Activated CD4-positive, alpha-beta memory T cell treated with anti-CD3 and anti-CD28 coated beads, Interleukin-2, amount 10 ng/mL, durations not matched to agents 7 days and 5 days (primary cell): ENCODE measurements at regions not wholly inside any gene's neighbourhood (a gene's known extent, or its start where the extent isn't known, plus 50 kb on each side); places are given as distances from the start of the nearest gene placed in this dataset.

Experiments used
- CTCF ChIA-PET: fragments of 350-600 bp; sonication (Branson Sonifier 250); formaldehyde crosslinking; loops from one replicate; lab custom pipeline; 2021; ENCODE audit warnings: antibody characterized with exemption, inconsistent platforms; lab: Charles Lee
- POLR2A ChIA-PET: fragments of 350-600 bp; sonication (Branson Sonifier 250); formaldehyde crosslinking; loops from one replicate; lab custom pipeline; 2021; ENCODE audit warnings: antibody characterized with exemption; lab: Charles Lee
- DNase-seq: peaks from one replicate; pipeline ENCODE4 v3.0.0-alpha.2; 2020
- H3K27ac Mint-ChIP-seq: one replicate; pipeline ENCODE4 v1.8.0; 2021; ENCODE audit warnings: mild to moderate bottlenecking, mixed read lengths
- H3K27me3 Mint-ChIP-seq: one replicate; pipeline ENCODE4 v1.8.0; 2021; ENCODE audit warnings: mixed read lengths
- H3K36me3 Mint-ChIP-seq: one replicate; pipeline ENCODE4 v1.8.0; 2021; ENCODE audit warnings: low read depth, mixed read lengths
- H3K4me1 Mint-ChIP-seq: one replicate; pipeline ENCODE4 v1.8.0; 2021; ENCODE audit warnings: mixed read lengths
- H3K4me3 Mint-ChIP-seq: one replicate; pipeline ENCODE4 v1.8.0; 2021; ENCODE audit warnings: mild to moderate bottlenecking, mixed read lengths
- H3K9me3 Mint-ChIP-seq: one replicate; pipeline ENCODE4 v1.8.0; 2021; ENCODE audit warnings: mixed read lengths

DNA sequence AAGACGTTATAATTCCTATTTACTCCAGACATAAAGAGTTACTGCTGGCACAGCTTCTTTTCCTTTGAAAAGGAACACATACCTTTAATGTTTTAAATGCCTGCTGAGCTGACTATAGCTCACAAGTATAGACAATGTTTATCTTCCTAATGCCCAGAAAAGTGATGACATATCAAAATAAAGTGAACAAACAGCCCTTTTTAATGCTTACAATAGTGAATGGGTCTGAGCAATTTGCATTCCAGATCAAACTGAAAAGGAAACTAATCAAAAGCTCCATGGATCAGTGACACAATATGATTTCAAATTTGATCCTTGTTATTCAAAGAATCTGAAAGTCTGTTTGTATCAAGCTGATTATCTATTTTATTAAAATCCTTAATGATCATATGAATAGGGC is 233.6 kb upstream of the SEMA3E start:
- Mint-ChIP-seq H3K27ac (no peak overlapping the region), H3K4me1 (no peaks in the 10 kb centered on the region), H3K27me3 (no peaks in the 10 kb centered on the region), H3K9me3 (no peaks in the 10 kb centered on the region), H3K36me3 (no peaks in the 10 kb centered on the region), H3K4me3 (no peak overlapping the region)
- ChIA-PET POLR2A (no interaction called here), CTCF (no interaction called here)
- DNase-seq, result no peak

DNA sequence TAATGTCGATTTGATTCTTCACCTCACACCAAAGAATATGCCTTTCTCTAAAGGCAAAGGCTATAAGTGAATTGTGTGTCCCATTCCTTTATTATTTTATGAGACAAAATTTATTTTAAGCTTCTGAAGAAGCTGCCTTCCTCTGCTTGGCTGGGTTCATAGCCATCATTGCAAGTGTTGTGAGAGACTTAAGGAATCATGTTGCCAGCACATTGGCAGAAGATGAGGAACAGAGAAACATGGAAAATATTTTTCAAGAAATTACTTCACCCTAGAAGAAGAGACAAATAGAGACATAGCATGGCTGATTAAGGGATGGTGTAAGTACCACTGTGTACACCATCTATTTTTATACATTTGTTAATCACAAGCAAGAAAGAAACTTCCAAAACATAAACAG is 230.1 kb upstream of the SEMA3E start:
- no peak overlapping the region for H3K27ac Mint-ChIP-seq
- no peak for DNase-seq
- ChIA-PET CTCF (no interaction called here), POLR2A (no interaction called here)
- H3K4me3 Mint-ChIP-seq, result no peak overlapping the region
- no peaks in the 10 kb centered on the region for H3K36me3 Mint-ChIP-seq
- H3K27me3 Mint-ChIP-seq, result no peaks in the 10 kb centered on the region
- no peaks in the 10 kb centered on the region for H3K4me1 Mint-ChIP-seq
- H3K9me3 Mint-ChIP-seq, result no peaks in the 10 kb centered on the region

DNA sequence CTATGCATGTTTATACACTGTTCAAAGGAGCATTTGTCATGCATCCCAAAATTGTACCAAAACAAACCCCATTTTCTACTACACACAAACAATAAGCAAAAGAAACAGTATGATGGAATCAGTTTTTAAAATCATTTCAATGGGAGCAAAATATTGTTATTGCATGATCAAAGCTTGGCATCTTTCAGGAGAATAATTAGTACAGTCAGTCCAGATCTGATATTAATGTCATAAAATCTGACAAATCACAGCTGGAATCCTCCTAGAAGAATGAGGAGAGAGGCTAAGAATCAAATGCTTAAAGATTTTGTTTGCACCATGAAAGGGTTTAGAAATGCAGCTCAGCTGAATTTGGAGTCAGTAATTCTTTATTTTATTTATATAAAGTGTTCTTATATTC is 229.7 kb upstream of the SEMA3E start:
- CTCF ChIA-PET, result no interaction called here
- POLR2A ChIA-PET, result no interaction called here
- DNase-seq, result no peak
- H3K4me1 Mint-ChIP-seq, result no peaks in the 10 kb centered on the region
- H3K4me3 Mint-ChIP-seq, result no peak overlapping the region
- no peaks in the 10 kb centered on the region for H3K9me3 Mint-ChIP-seq
- no peaks in the 10 kb centered on the region for H3K27me3 Mint-ChIP-seq
- no peak overlapping the region for H3K27ac Mint-ChIP-seq
- H3K36me3 Mint-ChIP-seq, result no peaks in the 10 kb centered on the region

DNA sequence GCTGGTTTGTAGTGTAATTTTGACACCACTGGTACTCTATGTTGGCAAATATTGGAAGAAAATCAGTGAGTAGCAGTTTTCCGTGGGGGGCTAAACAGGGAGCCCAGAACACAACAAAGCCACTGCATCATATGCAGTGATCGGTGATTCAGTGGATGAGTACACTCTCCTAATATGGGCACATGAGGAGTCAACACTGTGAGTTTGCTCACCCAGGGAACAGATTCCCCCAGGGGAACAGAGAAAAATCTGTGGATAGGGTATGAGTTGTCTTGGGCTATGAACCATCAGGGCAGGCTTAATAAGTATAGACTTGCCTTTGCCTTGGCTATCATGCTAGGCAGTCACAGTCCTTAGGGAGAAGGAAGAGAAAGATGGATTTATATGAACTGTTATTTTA is 227.7 kb upstream of the SEMA3E start:
- CTCF ChIA-PET, result no interaction called here
- Mint-ChIP-seq H3K27ac (no peak overlapping the region), H3K9me3 (no peaks in the 10 kb centered on the region), H3K4me1 (no peaks in the 10 kb centered on the region), H3K4me3 (no peak overlapping the region), H3K36me3 (no peaks in the 10 kb centered on the region), H3K27me3 (no peaks in the 10 kb centered on the region)
- DNase-seq, result no peak
- POLR2A ChIA-PET, result no interaction called here

DNA sequence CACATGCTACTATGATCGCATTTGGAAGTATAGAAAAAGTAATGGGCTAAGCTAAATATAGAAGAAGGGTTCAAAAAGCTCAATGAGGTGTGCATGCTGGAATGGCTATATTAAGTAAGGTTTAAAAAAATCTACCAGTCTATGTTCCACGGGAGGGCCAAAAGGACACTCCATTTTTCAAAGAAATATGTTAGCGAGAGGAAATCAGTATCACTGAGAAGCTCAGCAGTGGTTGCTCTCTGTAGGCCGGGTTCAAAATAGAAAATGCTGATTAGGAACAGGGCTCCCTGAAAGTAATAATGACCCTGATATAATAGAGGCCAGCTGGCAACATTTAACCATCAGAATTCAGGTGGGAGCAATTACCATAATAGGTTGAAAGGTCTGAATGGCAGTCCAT is 224.5 kb upstream of the SEMA3E start:
- no peaks in the 10 kb centered on the region for H3K27me3 Mint-ChIP-seq
- POLR2A ChIA-PET, result no interaction called here
- CTCF ChIA-PET, result no interaction called here
- H3K4me3 Mint-ChIP-seq, result no peak overlapping the region
- H3K27ac Mint-ChIP-seq, result no peak overlapping the region
- H3K4me1 Mint-ChIP-seq, result no peaks in the 10 kb centered on the region
- H3K36me3 Mint-ChIP-seq, result no peaks in the 10 kb centered on the region
- DNase-seq, result no peak
- no peaks in the 10 kb centered on the region for H3K9me3 Mint-ChIP-seq

DNA sequence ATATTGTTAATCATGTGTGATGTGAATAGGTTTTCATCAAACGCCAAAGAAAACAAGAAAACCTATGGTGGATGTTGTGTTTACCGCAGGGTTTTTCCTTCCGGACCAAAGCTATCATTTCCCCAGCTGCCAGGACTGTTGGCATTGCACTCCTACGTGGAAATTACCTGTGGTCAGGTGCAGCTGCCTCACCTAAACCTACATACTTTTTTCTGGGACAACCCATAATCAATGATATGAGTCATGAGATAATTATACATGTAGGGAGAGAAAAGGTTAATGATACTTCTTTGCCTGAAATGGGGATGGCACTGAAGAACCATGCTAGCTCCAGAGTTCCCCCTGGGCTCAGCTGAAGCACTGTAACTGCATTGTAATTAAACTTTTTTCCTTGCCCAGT is 223.6 kb upstream of the SEMA3E start:
- H3K27ac Mint-ChIP-seq, result no peak overlapping the region
- no peaks in the 10 kb centered on the region for H3K4me1 Mint-ChIP-seq
- CTCF ChIA-PET, result no interaction called here
- H3K27me3 Mint-ChIP-seq, result no peaks in the 10 kb centered on the region
- H3K36me3 Mint-ChIP-seq, result no peaks in the 10 kb centered on the region
- POLR2A ChIA-PET, result no interaction called here
- no peak overlapping the region for H3K4me3 Mint-ChIP-seq
- DNase-seq, result no peak
- no peaks in the 10 kb centered on the region for H3K9me3 Mint-ChIP-seq

DNA sequence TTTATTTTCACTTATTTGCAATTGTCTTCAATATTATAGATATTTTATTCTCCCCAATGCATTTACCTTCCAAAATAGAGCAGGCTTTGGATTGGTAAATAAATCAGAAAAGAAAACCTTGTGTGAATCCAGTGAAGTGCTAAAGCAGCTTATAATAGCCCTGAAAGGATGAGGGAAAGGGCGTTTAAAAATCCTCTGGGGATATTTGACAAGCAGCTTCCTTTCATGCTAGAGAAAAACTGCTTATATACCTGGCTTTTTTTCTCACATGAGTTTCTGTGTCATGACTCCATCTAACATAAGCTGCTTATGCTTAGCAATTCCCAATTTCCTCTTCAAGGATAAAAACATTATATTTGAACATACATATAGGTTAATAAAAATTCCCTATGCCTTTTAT is 221.6 kb upstream of the SEMA3E start:
- no peaks in the 10 kb centered on the region for H3K27me3 Mint-ChIP-seq

DNA sequence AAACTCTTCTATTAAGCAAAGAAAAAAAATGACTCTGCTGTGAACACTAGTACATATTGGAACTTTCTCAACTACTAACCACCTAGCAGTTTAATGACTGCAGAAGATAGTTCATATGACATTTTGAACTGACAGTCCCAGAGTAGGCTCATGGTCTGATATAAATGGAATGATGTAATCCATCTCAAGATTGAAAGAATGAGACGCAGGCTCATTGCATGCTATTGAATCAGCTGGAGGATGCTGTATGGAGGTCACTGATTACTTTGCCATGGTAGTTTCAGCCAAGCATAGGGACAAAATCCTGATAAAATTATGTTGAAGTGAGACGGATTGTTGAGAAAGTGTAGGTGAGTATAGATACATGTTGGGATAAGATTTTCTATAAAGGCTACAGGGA is 217.6 kb upstream of the SEMA3E start:
- Mint-ChIP-seq H3K4me1 (no peaks in the 10 kb centered on the region), H3K36me3 (no peaks in the 10 kb centered on the region), H3K27me3 (no peaks in the 10 kb centered on the region), H3K4me3 (no peak overlapping the region), H3K27ac (no peak overlapping the region), H3K9me3 (no peaks in the 10 kb centered on the region)
- DNase-seq, result no peak
- ChIA-PET POLR2A (no interaction called here), CTCF (no interaction called here)

More for the DNA sequence above, 221.6 kb upstream of the SEMA3E start:
- no peak for DNase-seq
- POLR2A ChIA-PET, result no interaction called here
- CTCF ChIA-PET, result interaction anchor here (0.6 kb wide), 1 partner anchor 496 kb away, joined by 3 read pairs; no protein-coding TSS in a partner anchor
- Mint-ChIP-seq H3K4me1 (no peaks in the 10 kb centered on the region), H3K27ac (no peak overlapping the region), H3K4me3 (no peak overlapping the region), H3K9me3 (no peaks in the 10 kb centered on the region), H3K36me3 (no peaks in the 10 kb centered on the region)

DNA sequence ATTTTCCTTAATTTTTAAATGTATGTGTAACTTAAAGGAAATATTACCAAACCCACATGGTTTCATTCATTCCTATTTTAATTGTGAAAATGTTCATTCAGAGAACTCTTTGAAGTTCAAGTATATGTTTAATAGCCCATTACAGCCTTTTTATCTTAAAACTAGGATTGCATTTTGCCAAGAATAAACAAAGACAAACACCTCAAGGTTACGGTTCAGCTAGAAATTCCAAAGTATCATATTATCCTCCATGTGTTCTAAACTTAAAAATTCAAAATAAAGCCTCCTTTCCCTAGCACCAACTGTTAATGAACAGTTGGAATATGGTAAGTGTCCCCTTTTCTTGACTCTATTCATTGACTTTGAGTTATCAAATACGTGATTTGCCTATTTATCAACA is 215.6 kb upstream of the SEMA3E start:
- Mint-ChIP-seq H3K4me3 (no peak overlapping the region), H3K9me3 (peaks cover 2% of the 10 kb centered on the region), H3K27me3 (no peaks in the 10 kb centered on the region), H3K36me3 (no peaks in the 10 kb centered on the region), H3K4me1 (no peaks in the 10 kb centered on the region), H3K27ac (no peak overlapping the region)
- no peak for DNase-seq
- ChIA-PET POLR2A (no interaction called here), CTCF (no interaction called here)

DNA sequence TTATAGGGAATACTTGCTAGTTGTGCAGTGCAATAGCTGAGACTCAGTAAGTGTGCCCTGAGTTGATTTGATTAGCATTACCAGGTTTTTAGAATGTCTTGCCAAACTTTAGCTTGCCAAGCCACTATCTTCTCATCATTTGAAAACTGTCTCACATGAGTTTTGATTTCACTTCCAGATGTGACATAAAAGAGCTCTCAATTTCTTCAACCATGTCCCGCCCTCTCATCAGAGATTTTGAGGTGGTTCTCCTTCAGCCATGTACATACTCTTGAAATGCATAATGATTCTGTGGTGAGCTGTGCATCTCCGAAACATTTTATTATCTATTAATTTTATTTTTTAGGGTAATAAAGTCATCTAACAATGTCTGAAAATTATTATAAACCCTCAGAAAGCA is 215.0 kb upstream of the SEMA3E start:
- no peak for DNase-seq
- ChIA-PET CTCF (no interaction called here), POLR2A (no interaction called here)
- Mint-ChIP-seq H3K36me3 (no peaks in the 10 kb centered on the region), H3K4me1 (no peaks in the 10 kb centered on the region), H3K27me3 (no peaks in the 10 kb centered on the region), H3K27ac (no peak overlapping the region), H3K4me3 (no peak overlapping the region), H3K9me3 (peaks cover 2% of the 10 kb centered on the region)

DNA sequence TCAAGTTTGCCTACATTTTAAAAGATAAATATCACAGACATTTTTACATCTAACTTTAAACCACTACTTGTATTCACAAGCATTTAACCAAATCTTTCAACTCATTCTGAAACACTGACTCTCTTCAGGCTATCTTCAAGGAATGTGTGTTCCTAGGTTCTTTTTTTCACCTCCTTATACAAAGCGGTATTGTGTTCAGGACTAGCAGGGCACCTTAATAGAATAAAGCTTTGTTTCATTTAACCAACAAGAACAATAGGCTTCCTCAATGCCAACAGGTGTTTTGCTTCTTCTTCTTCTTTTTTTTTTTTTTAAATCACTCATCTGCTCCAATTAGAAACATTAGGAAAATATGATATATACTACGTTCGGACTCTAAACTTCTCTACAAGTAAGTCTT is 212.9 kb upstream of the SEMA3E start:
- Mint-ChIP-seq H3K27ac (no peak overlapping the region), H3K27me3 (no peaks in the 10 kb centered on the region), H3K4me3 (no peak overlapping the region), H3K9me3 (peaks cover 2% of the 10 kb centered on the region), H3K36me3 (no peaks in the 10 kb centered on the region), H3K4me1 (no peaks in the 10 kb centered on the region)
- ChIA-PET POLR2A (no interaction called here), CTCF (no interaction called here)
- no peak for DNase-seq

DNA sequence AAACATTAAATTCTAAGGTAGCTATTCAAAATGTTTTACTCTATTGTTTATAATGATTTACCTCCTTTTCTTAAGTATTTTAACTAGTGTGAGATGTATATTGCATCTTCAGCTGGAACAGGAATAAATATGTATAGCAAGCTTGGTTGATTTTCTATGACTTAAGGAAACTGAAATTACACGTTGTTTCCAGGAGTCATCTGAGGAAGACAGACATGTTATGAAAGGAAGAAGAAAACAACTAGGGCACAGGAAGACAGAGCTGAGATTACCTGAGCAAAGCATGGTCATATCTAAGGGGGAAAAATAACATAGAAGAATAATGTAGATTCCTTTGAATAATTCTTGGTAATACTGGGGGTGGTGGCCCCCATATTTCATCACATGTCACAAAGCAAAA is 210.9 kb upstream of the SEMA3E start:
- H3K4me1 Mint-ChIP-seq, result no peaks in the 10 kb centered on the region
- ChIA-PET POLR2A (no interaction called here), CTCF (no interaction called here)
- H3K27me3 Mint-ChIP-seq, result no peaks in the 10 kb centered on the region
- no peak for DNase-seq
- no peak overlapping the region for H3K27ac Mint-ChIP-seq
- H3K4me3 Mint-ChIP-seq, result no peak overlapping the region
- no peaks in the 10 kb centered on the region for H3K36me3 Mint-ChIP-seq
- H3K9me3 Mint-ChIP-seq, result peaks cover 2% of the 10 kb centered on the region

DNA sequence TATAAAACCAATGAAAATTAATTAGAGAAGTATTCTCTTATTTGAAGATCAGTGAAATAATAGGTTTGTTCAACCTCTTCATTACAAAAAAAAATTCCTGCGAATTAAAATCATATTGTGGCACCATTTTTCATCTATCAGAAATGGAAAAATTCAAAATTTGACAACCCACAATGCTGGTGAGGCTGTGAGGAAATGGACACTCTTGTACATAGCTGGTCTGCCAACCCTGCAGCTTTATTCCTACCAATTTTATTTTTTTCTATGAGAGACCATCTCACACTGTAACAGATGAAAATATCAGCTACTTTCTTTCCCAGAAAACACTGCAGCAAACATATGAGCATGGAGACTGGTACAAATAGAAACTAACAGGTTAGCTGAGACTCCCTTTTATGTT is 208.8 kb upstream of the SEMA3E start:
- CTCF ChIA-PET, result no interaction called here

DNA sequence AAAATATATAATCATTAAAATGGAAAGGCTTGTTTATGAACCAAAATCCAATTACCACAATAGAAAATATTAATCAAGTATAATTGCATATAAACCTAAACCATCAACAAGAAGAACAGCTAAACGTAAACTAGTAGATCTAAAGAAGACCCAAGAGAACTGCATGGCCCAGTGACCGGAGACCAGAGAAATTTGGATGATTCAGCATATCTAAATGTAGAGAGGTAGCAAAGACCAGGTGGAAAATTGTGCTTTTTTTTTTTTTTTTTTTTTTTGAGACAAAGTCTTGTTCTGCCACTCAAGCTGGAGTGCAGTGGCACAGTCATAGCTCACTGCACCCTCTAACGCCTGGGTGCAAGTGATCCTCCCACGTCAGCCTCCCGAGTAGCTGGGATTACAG is 207.2 kb upstream of the SEMA3E start:
- Mint-ChIP-seq H3K4me3 (no peak overlapping the region), H3K36me3 (no peaks in the 10 kb centered on the region)
- CTCF ChIA-PET, result no interaction called here

More for the DNA sequence above, 208.8 kb upstream of the SEMA3E start:
- no peaks in the 10 kb centered on the region for H3K36me3 Mint-ChIP-seq
- no peak overlapping the region for H3K27ac Mint-ChIP-seq
- POLR2A ChIA-PET, result no interaction called here
- H3K4me3 Mint-ChIP-seq, result no peak overlapping the region
- no peaks in the 10 kb centered on the region for H3K4me1 Mint-ChIP-seq
- DNase-seq, result no peak
- no peaks in the 10 kb centered on the region for H3K27me3 Mint-ChIP-seq
- peaks cover 2% of the 10 kb centered on the region for H3K9me3 Mint-ChIP-seq

DNA sequence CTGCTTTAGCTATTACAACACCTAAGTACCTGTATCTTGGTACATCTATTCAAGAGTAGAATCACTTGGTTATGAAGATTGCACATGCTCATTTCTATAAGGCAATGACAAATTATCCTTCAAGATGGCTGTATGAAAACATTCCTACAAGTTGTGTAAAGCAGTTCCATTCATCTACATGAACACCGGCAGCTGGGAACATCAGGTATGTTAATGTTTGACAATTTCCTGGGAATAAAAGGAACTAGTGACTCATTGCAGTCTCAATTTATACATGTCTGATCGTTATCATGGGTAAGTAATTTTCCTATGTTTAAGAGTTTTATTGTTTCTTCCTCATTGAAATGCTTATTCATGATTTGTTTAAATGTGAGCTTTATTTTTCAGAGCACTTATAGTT is 203.2 kb upstream of the SEMA3E start:
- ChIA-PET CTCF (no interaction called here), POLR2A (no interaction called here)
- H3K27me3 Mint-ChIP-seq, result no peaks in the 10 kb centered on the region
- no peak overlapping the region for H3K4me3 Mint-ChIP-seq
- no peak overlapping the region for H3K27ac Mint-ChIP-seq
- H3K36me3 Mint-ChIP-seq, result no peaks in the 10 kb centered on the region
- no peak for DNase-seq
- peaks cover 2% of the 10 kb centered on the region for H3K9me3 Mint-ChIP-seq
- no peaks in the 10 kb centered on the region for H3K4me1 Mint-ChIP-seq

More for the DNA sequence above, 207.2 kb upstream of the SEMA3E start:
- H3K4me1 Mint-ChIP-seq, result no peaks in the 10 kb centered on the region
- POLR2A ChIA-PET, result no interaction called here
- no peaks in the 10 kb centered on the region for H3K27me3 Mint-ChIP-seq
- no peak overlapping the region for H3K27ac Mint-ChIP-seq
- DNase-seq, result no peak
- peaks cover 2% of the 10 kb centered on the region for H3K9me3 Mint-ChIP-seq
